ENCODE measurements at regions not wholly inside any gene's neighbourhood (a gene's known extent, or its start where the extent isn't known, plus 50 kb on each side); places are given as distances from the start of the nearest gene placed in this dataset.

- TF ChIP-seq TCF12 (IDR thresholded peaks at IDR 0.05; ENCODE audit: low read depth, low read length): no peak
- TF ChIP-seq CTCF (IDR thresholded peaks at IDR 0.05; ENCODE audit: control extremely low read depth in 1 of 3, insufficient read depth in 1 of 3, low read depth in 1 of 3, low read length in 3 of 3): no peak
- TF ChIP-seq CEBPB (IDR thresholded peaks at IDR 0.05; ENCODE audit: low read depth, low read length): no peak
- no peak for TF ChIP-seq SUZ12 (IDR thresholded peaks at IDR 0.05; ENCODE audit: low read length)
- TF ChIP-seq ATF3 (IDR thresholded peaks at IDR 0.05; ENCODE audit: insufficient read depth, low read depth, low read length): no peak
- no peak for TF ChIP-seq CBX5 (IDR thresholded peaks at IDR 0.05; ENCODE audit: low read depth, low read length)
- no peak for TF ChIP-seq NRF1 (IDR thresholded peaks at IDR 0.05; ENCODE audit: low read depth, low read length)
- no peak for TF ChIP-seq GTF2F1 (IDR thresholded peaks at IDR 0.05; ENCODE audit: borderline replicate concordance, low read depth, low read length)
- TF ChIP-seq FOSL1 (IDR thresholded peaks at IDR 0.05; ENCODE audit: insufficient read depth, low read depth, low read length): no peak
Measured at GRCh38 chr1:100616121-100616621, 78.2 kb downstream of the GPR88 start (continued).

Measured in H1 (cell line).